Caco-2 (cell line): ENCODE measurements at regions not wholly inside any gene's neighbourhood (a gene's known extent, or its start where the extent isn't known, plus 50 kb on each side); places are given as distances from the start of the nearest gene placed in this dataset.

ENCODE experiments used
- BruUV-seq: library from RNA; stranded (reverse); fragments of 400-500 nt; replicated peaks from 2 replicates; lab custom pipeline; 2021; lab: Mats Ljungman, UMichigan
- CTCF ChIA-PET: fragments of 300-600 bp; sonication (Branson Sonifier 250); formaldehyde crosslinking; loops from one replicate; lab custom pipeline; 2022; ENCODE audit warnings: antibody characterized with exemption; lab: Charles Lee
- POLR2A ChIA-PET: fragments of 300-600 bp; sonication (Branson Sonifier 250); formaldehyde crosslinking; loops from one replicate; lab custom pipeline; 2022; ENCODE audit warnings: antibody characterized with exemption; lab: Charles Lee
- DNase-seq, 2 experiments: peaks; one replicate each; pipeline versions ENCODE4 v3.0.0 to v3.0.0-alpha.2; 2020 to 2022
- H3K27me3 ChIP-seq: replicated peaks from 2 replicates; pipeline ENCODE4 v1.6.0; 2011; ENCODE audit warnings: low read length; ENCODE audit not compliant: control insufficient read depth, insufficient read depth
- H3K36me3 ChIP-seq: 2 replicates; pipeline ENCODE4 v1.5.1; 2011; ENCODE audit warnings: low read length; ENCODE audit not compliant: control insufficient read depth, insufficient read depth
- H3K4me1 ChIP-seq: fragments of 250-450 bp; sonication (Bioruptor Pico); 2 replicates; pipeline ENCODE4 v1.5.1; 2020; ENCODE audit warnings: mild to moderate bottlenecking
- H3K4me3 ChIP-seq: 2 replicates; pipeline ENCODE4 v1.5.1; 2011; ENCODE audit warnings: low read depth, mild to moderate bottlenecking, control low read depth, low read length
- H3K9me3 ChIP-seq: fragments of 250-450 bp; sonication (Bioruptor Pico); 2 replicates; pipeline ENCODE4 v1.5.1; 2020; ENCODE audit warnings: mild to moderate bottlenecking, moderate library complexity
- H3K27ac Mint-ChIP-seq: one replicate; pipeline ENCODE4 v1.8.0; 2022; ENCODE audit warnings: mixed read lengths; ENCODE audit not compliant: unreplicated experiment
- H3K27me3 Mint-ChIP-seq: one replicate; pipeline ENCODE4 v1.8.0; 2022; ENCODE audit warnings: mixed read lengths; ENCODE audit not compliant: insufficient read depth, unreplicated experiment
- H3K36me3 Mint-ChIP-seq: one replicate; pipeline ENCODE4 v1.8.0; 2022; ENCODE audit warnings: mild to moderate bottlenecking, mixed read lengths; ENCODE audit not compliant: insufficient read depth, unreplicated experiment
- H3K4me1 Mint-ChIP-seq: one replicate; pipeline ENCODE4 v1.8.0; 2022; ENCODE audit warnings: low read depth, mixed read lengths; ENCODE audit not compliant: unreplicated experiment
- H3K4me3 Mint-ChIP-seq: one replicate; pipeline ENCODE4 v1.8.0; 2022; ENCODE audit warnings: mild to moderate bottlenecking, moderate library complexity, mixed read lengths; ENCODE audit not compliant: unreplicated experiment
- H3K9me3 Mint-ChIP-seq: one replicate; pipeline ENCODE4 v1.8.0; 2022; ENCODE audit warnings: mixed read lengths; ENCODE audit not compliant: unreplicated experiment
- CTCF ChIP-seq, 2 experiments: fragments of 200-600 bp in 1 of 2; IDR thresholded peaks; 1 replicate in 1 of 2; 2 replicates in 1 of 2; pipeline versions ENCODE4 v1.5.1 to v1.8.0; 2011 to 2022; ENCODE audit warnings: antibody characterized with exemption in 1 of 2, control low read depth in 1 of 2, inconsistent platforms in 1 of 2, low read depth in 1 of 2, low read length in 1 of 2, mild to moderate bottlenecking in 1 of 2, moderate library complexity in 1 of 2; ENCODE audit not compliant: insufficient read depth in 1 of 2, severe bottlenecking in 1 of 2, unreplicated experiment in 1 of 2
- intact Hi-C: fragments of 100-400 bp; cut with micrococcal nuclease; formaldehyde crosslinking; loops from one replicate; pipeline ENCODE4 v1.10.0; 2022; ENCODE audit not compliant: unreplicated experiment

GRCh38 chr15:95277266-95277665 lies 1045.9 kb downstream of the MCTP2 start:
- intact Hi-C loops, result no loop called here
- Histone ChIP-seq H3K4me1 (no peaks in the 10 kb centered on the region), H3K9me3 (no peaks in the 10 kb centered on the region), H3K36me3 (no peaks in the 10 kb centered on the region), H3K27me3 (no peaks in the 10 kb centered on the region), H3K4me3 (no peak overlapping the region)
- no peak overlapping the region for H3K27ac Mint-ChIP-seq
- H3K27me3 Mint-ChIP-seq, result no peaks in the 10 kb centered on the region
- no peak overlapping the region for H3K4me3 Mint-ChIP-seq
- BruUV-seq, result no TSS peak
- ChIA-PET CTCF (no interaction called here), POLR2A (no interaction called here)
- H3K9me3 Mint-ChIP-seq, result peaks cover 21% of the 10 kb centered on the region
- no peak for TF ChIP-seq CTCF (IDR thresholded peaks at IDR 0.05; ENCODE audit: insufficient read depth in 1 of 2, low read depth in 1 of 2, low read length in 1 of 2, severe bottlenecking in 1 of 2, unreplicated experiment in 1 of 2)
- DNase-seq, result no peak
- H3K36me3 Mint-ChIP-seq, result no peaks in the 10 kb centered on the region
- no peaks in the 10 kb centered on the region for H3K4me1 Mint-ChIP-seq

- CTCF ChIA-PET, result no interaction called here
- H3K4me3 Mint-ChIP-seq, result no peak overlapping the region
- intact Hi-C loops, result no loop called here
Observed at GRCh38 chr15:95278532-95279245, 1047.3 kb downstream of the MCTP2 start.

GRCh38 chr15:95279277-95280019 lies 1048.1 kb downstream of the MCTP2 start:
- POLR2A ChIA-PET, result no interaction called here
- Mint-ChIP-seq H3K27ac (no peak overlapping the region), H3K4me1 (no peaks in the 10 kb centered on the region), H3K9me3 (peaks cover 8% of the 10 kb centered on the region), H3K36me3 (no peaks in the 10 kb centered on the region), H3K27me3 (peaks cover 4% of the 10 kb centered on the region), H3K4me3 (no peak overlapping the region)
- H3K4me1 ChIP-seq, result no peaks in the 10 kb centered on the region
- no peak for DNase-seq
- no peaks in the 10 kb centered on the region for H3K36me3 ChIP-seq
- H3K9me3 ChIP-seq, result no peaks in the 10 kb centered on the region
- CTCF ChIA-PET, result no interaction called here
- no peak for TF ChIP-seq CTCF (IDR thresholded peaks at IDR 0.05; ENCODE audit: insufficient read depth in 1 of 2, low read depth in 1 of 2, low read length in 1 of 2, severe bottlenecking in 1 of 2, unreplicated experiment in 1 of 2)
- no peaks in the 10 kb centered on the region for H3K27me3 ChIP-seq
- no TSS peak for BruUV-seq
- intact Hi-C loops, result no loop called here
- no peak overlapping the region for H3K4me3 ChIP-seq

More at GRCh38 chr15:95278532-95279245, 1047.3 kb downstream of the MCTP2 start:
- no peaks in the 10 kb centered on the region for H3K9me3 ChIP-seq
- peaks cover 4% of the 10 kb centered on the region for H3K27me3 Mint-ChIP-seq
- no peak overlapping the region for H3K4me3 ChIP-seq
- TF ChIP-seq CTCF (IDR thresholded peaks at IDR 0.05; ENCODE audit: insufficient read depth in 1 of 2, low read depth in 1 of 2, low read length in 1 of 2, severe bottlenecking in 1 of 2, unreplicated experiment in 1 of 2), result no peak
- H3K4me1 ChIP-seq, result no peaks in the 10 kb centered on the region
- no peaks in the 10 kb centered on the region for H3K36me3 ChIP-seq
- H3K27me3 ChIP-seq, result no peaks in the 10 kb centered on the region
- peaks cover 10% of the 10 kb centered on the region for H3K9me3 Mint-ChIP-seq
- DNase-seq, result no peak
- H3K27ac Mint-ChIP-seq, result no peak overlapping the region
- POLR2A ChIA-PET, result no interaction called here
- H3K4me1 Mint-ChIP-seq, result no peaks in the 10 kb centered on the region
- BruUV-seq, result no TSS peak
- no peaks in the 10 kb centered on the region for H3K36me3 Mint-ChIP-seq
